Lung (tissue), 11 donors: ENCODE measurements at regions not wholly inside any gene's neighbourhood (a gene's known extent, or its start where the extent isn't known, plus 50 kb on each side); places are given as distances from the start of the nearest gene placed in this dataset.

Experiments used
- ATAC-seq: fragments of 200-7000 bp; cut with Tn5 transposase; one replicate; pipeline ENCODE4 v1.9.1; 2020; ENCODE audit warnings: moderate number of reproducible peaks; ENCODE audit not compliant: insufficient read depth, low FRiP score
- DNase-seq, 3 donors: peaks; one replicate each; pipeline ENCODE4 v3.0.0-alpha.2; 2013 to 2017
- H3K27ac ChIP-seq, 2 donors: one replicate each; pipeline ENCODE4 v1.5.1; 2013; ENCODE audit warnings: mild to moderate bottlenecking in 2 of 2, moderate library complexity in 2 of 2, control low read depth in 1 of 2, inconsistent platforms in 1 of 2, low read depth in 1 of 2, low read length in 1 of 2
- H3K27me3 ChIP-seq, 3 donors: one replicate each; pipeline ENCODE4 v1.5.1; 2013; ENCODE audit warnings: low read length in 2 of 3; ENCODE audit not compliant: control insufficient read depth in 3 of 3, insufficient read depth in 3 of 3
- H3K36me3 ChIP-seq, 4 donors: one replicate each; pipeline ENCODE4 v1.5.1; 2013; ENCODE audit warnings: low read length in 4 of 4, mild to moderate bottlenecking in 1 of 4, moderate library complexity in 1 of 4; ENCODE audit not compliant: control insufficient read depth in 4 of 4, insufficient read depth in 4 of 4
- H3K4me1 ChIP-seq, 5 donors: one replicate each; pipeline ENCODE4 v1.5.1; 2013; ENCODE audit warnings: low read length in 5 of 5, mild to moderate bottlenecking in 2 of 5, moderate library complexity in 1 of 5; ENCODE audit not compliant: control insufficient read depth in 5 of 5, insufficient read depth in 5 of 5
- H3K4me3 ChIP-seq: one replicate; pipeline ENCODE4 v1.5.1; 2013; ENCODE audit warnings: mild to moderate bottlenecking, control low read depth, moderate library complexity
- H3K9ac ChIP-seq, 2 donors: one replicate each; pipeline ENCODE4 v1.5.1; 2013; ENCODE audit warnings: low read length in 2 of 2, control low read depth in 1 of 2; ENCODE audit not compliant: insufficient read depth in 1 of 2
- H3K9me3 ChIP-seq, 4 donors: one replicate each; pipeline ENCODE4 v1.5.1; 2013; ENCODE audit warnings: low read length in 3 of 4, mild to moderate bottlenecking in 1 of 4, moderate library complexity in 1 of 4; ENCODE audit not compliant: control insufficient read depth in 4 of 4, insufficient read depth in 3 of 4
- CTCF ChIP-seq: IDR thresholded peaks from 2 replicates; pipeline ENCODE4 v1.5.1; 2012; ENCODE audit warnings: mild to moderate bottlenecking; ENCODE audit errors: control extremely low read depth, extremely low read depth
- WGBS, 2 donors: extraction: QIAGEN DNeasy Blood & Tissue Kit; methylation state at CpG; one replicate each; pipeline ENCODE4 v1.1.7; 2013; 5-methylcytosine and 5-hydroxymethylcytosine counted together
- donor health status: control.
- donor health status: control.
- donor health status: Bipolar disorder and iron deficiency.
- donor health status: healthy.
- donor health status: DM: yes; HTN: yes; CAD: no.

DNA sequence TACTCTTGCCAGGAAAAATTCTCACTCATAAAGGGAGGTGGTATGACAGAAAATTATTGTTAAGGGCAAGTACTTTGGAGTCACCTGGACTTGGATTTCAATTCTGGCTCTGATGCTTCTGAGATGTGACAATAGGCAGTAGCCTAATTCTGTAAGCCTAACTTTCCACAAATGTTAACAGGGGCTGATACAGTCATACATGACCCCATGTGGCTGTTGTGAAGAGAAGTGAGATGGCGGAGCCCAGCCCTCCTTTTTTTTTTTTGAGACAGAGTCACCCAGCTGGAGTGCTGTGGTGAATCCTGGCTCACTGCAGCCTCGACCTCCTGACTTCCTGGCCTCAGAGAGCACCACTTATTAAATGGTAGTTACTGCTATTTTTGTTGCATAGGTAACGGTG is 54.4 kb upstream of the IRF2 start:
- no peak for TF ChIP-seq CTCF
- 73 to 79% methylated on average over 3 of the region's 3 CpGs for WGBS, 2 donors
- ATAC-seq: no peak
- Histone ChIP-seq H3K9me3 (peaks cover 0 to 4% (median 0%) of the 10 kb centered on the region in 4 donors), H3K36me3 (no peaks in the 10 kb centered on the region), H3K27me3 (no peaks in the 10 kb centered on the region), H3K4me1 (peaks cover 0 to 4% (median 0%) of the 10 kb centered on the region in 5 donors), H3K27ac (no peak overlapping the region), H3K4me3 (no peak overlapping the region), H3K9ac (no peak overlapping the region)
- no peak for DNase-seq

DNA sequence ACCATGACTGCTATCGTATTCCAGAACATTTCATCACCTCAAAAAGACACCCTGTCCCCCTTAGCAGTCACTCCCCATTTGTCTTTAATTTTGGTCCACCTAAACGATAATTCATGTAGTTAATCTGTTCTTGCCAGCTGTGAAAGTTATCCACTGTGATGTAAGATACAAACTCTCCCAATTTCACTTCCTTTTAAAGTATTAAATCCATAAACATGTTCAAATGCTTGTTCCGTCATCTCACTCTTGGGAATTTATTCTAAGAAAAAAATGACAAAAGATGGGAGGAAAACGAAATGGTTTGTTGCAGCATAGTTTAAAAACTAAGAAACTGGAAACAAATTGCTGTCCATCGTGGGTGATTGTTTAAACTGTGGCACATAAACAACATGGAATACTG is 53.7 kb upstream of the IRF2 start:
- DNase-seq: no peak
- Histone ChIP-seq H3K36me3 (no peaks in the 10 kb centered on the region), H3K9me3 (peaks cover 0 to 4% (median 1%) of the 10 kb centered on the region in 4 donors), H3K4me3 (no peak overlapping the region), H3K27ac (no peak overlapping the region), H3K4me1 (peaks cover 0 to 4% (median 0%) of the 10 kb centered on the region in 5 donors), H3K27me3 (no peaks in the 10 kb centered on the region), H3K9ac (no peak overlapping the region)
- no peak for TF ChIP-seq CTCF
- 62 to 65% methylated on average over 5 of the region's 5 CpGs for whole genome bisulfite sequencing, 2 donors
- no peak for ATAC-seq

DNA sequence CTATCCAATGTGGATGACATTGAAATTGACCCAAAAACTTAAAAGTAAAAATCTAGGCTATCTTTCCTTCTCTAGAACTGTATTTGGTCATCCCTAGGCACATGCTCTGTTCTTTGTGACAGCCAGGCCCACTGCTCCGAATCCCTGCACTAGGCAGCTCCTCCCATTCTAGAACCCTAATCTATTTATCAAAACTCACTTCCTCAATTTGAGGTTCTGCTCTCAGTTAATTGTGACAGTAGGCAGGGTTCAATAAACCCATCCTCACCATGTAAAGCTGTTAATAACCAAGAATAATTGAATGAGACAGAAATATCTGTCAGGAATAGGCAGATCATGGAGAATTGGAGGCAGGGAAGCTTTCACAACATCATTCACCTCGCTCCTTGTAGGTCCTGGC is 51.9 kb upstream of the IRF2 start:
- Histone ChIP-seq H3K4me1 (peaks cover 0 to 4% (median 0%) of the 10 kb centered on the region in 5 donors), H3K36me3 (no peaks in the 10 kb centered on the region), H3K4me3 (no peak overlapping the region), H3K9ac (no peak overlapping the region), H3K27ac (no peak overlapping the region), H3K27me3 (no peaks in the 10 kb centered on the region), H3K9me3 (peaks cover 0 to 4% (median 1%) of the 10 kb centered on the region in 4 donors)
- 90 to 95% methylated on average over 2 of the region's 2 CpGs for WGBS, 2 donors
- ATAC-seq: no peak
- DNase-seq: no peak
- no peak for TF ChIP-seq CTCF
